GM12864 (cell line): ENCODE measurements at regions not wholly inside any gene's neighbourhood (a gene's known extent, or its start where the extent isn't known, plus 50 kb on each side); places are given as distances from the start of the nearest gene placed in this dataset.
"Not testable (repeated sequence)": the region's sequence is repeated elsewhere in the genome, so short reads cannot be mapped to it uniquely, and the experiment has no call there.

Experiments used
- DNase-seq: peaks from one replicate; pipeline ENCODE4 v3.0.0-alpha.2; 2011; ENCODE audit warnings: low read depth
- H3K4me3 ChIP-seq: 2 replicates; pipeline ENCODE4 v1.5.1; 2011; ENCODE audit warnings: mild to moderate bottlenecking, low read depth, low read length, control low read depth
- TF ChIP-seq, protein P1 (sequence below): IDR thresholded peaks from 2 replicates; pipeline ENCODE4 v1.5.1; 2011; ENCODE audit warnings: low read depth, mild to moderate bottlenecking, moderate library complexity, low read length, control low read depth, inconsistent platforms; ENCODE audit errors: missing control alignments

DNA sequence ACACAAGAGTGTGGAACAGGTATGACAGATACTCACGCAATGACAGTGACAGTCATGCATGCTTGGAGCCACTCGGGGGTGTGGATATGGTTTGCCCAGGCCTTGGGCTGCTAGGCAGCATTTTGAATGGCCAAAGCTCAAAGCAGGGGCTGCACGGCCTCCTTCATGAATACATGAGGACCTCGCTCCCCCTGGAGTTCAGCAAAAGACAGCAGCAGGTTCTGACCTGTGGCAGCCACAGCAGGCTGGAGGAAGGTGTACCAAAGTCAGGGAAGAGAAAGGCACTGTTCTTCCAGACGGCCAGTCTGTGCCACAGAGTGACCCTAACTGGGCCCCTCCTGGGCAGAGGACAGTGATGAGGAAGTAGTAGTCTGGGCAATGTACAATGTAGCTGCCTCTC, 88.2 kb upstream of the C2CD4B start:
- no peak overlapping the region for H3K4me3 ChIP-seq
- DNase-seq: no peak
- TF ChIP-seq, protein P1, sequence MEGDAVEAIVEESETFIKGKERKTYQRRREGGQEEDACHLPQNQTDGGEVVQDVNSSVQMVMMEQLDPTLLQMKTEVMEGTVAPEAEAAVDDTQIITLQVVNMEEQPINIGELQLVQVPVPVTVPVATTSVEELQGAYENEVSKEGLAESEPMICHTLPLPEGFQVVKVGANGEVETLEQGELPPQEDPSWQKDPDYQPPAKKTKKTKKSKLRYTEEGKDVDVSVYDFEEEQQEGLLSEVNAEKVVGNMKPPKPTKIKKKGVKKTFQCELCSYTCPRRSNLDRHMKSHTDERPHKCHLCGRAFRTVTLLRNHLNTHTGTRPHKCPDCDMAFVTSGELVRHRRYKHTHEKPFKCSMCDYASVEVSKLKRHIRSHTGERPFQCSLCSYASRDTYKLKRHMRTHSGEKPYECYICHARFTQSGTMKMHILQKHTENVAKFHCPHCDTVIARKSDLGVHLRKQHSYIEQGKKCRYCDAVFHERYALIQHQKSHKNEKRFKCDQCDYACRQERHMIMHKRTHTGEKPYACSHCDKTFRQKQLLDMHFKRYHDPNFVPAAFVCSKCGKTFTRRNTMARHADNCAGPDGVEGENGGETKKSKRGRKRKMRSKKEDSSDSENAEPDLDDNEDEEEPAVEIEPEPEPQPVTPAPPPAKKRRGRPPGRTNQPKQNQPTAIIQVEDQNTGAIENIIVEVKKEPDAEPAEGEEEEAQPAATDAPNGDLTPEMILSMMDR: no peak

DNA sequence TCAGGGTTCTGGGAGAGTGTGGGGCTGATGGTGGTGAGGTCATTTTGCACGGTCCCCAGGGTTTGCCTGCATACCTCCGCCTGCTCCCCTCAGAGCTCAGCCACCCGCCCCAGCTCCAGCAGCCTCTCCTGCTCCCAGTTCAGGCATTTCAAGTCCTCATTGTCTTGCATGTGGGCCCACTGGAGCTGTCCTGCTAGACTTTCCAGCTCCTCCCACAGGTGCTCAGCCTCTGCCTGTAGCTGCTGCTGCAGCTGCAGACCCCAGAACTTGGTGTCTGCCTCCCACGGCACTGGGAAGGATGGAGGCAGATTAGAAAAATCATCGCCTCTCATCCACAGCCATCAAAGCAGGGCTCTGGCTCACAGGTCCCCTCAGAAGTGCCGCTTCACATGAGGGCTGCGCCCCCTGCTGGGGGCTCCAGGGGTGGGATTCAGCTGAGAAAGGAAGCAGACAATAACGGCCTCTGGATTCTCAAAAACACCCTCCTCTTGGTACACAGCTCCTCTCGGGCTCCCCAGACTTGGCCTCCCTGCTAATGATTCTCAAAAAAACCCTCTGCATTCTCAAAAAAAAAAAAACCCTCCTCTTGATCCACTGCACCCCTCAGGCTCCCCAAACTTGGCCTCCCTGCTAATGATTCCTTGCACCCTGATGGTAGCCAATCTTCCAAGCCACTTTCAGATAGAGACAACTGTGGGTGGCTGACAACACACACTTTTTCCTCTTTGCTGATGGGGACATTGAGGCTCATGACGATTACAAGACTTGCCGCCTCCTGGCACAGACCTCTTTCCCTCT, 89.3 kb upstream of the C2CD4B start:
- no peak overlapping the region for H3K4me3 ChIP-seq
- TF ChIP-seq, protein P1: peak; percentile 85
- no peak for DNase-seq

DNA sequence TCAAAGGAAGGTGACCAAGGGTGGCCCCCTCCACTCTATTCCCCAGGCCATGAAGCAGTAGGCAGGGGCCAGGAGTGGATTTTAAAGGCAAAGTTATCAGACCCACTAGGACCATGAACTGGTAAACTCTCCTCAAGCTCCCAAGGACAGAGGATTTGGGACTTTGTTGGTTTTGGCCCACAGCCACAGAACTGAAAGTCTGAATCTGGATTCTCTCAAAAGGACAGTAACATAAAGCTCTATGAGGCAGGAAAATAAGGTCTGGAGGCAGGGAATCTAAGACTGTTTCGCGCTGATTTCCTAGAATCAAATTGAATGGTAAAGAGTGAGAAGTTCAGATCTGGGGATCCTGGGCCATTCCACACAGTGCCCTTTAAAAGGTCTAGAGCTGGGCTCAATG, 91.3 kb upstream of the C2CD4B start:
- not testable (repeated sequence) for DNase-seq, H3K4me3 ChIP-seq

DNA sequence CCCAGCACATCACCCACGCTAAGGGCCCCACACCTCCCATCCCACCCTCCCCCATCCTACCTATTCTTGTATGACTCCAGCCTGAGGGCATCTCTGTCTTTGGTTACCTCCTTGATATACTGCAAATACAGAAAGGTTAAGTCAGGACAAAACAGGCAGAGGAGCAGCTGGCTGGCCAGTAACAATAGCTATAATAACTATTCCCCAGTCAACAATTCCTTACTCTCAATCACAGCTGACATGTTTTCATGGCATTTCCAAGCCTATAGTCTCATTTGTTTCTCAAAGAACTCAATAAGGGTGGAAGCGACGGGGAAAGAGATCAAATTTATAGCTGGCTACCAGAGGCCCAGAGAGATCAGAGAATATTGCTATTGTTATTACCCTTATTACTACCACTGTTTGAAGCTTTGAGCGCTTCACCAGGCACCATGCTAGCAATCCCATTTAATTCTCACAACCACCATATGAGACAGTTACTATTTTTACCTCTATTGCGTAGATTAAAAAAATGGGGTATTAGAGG, 93.0 kb upstream of the C2CD4B start:
- DNase-seq: no peak
- TF ChIP-seq, protein P1: no peak
- H3K4me3 ChIP-seq: no peak overlapping the region

DNA sequence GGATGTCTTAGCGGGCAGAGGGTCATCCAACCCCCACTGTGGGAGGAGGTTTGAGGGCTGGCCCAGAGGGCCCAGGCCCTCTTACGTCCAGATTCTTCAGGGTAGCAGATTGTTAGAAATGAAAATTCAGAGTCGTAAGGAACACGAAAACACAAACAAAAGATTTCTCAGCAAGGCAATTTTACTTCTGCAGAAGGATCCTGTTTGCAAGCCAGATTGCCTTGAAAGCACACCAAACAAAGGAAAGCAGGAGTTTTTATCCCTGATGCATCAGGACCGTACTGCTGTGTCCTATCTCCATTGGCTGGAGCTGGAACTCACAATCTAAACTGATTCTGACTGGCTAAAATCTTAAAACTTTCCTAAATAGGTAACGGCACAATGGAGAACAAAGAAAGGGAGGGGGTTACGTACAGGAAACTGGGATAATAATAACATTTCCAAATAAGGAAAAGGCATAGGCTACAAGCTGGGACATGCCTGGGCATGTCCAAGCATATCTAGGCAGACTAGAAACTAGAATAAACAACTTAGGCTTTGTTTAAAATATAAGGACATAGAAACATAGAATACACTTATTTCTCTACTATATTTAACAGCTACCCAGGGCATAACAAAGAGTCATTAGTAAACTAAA, 97.3 kb upstream of the C2CD4B start:
- DNase-seq: no peak
- TF ChIP-seq, protein P1: no peak
- no peak overlapping the region for H3K4me3 ChIP-seq

DNA sequence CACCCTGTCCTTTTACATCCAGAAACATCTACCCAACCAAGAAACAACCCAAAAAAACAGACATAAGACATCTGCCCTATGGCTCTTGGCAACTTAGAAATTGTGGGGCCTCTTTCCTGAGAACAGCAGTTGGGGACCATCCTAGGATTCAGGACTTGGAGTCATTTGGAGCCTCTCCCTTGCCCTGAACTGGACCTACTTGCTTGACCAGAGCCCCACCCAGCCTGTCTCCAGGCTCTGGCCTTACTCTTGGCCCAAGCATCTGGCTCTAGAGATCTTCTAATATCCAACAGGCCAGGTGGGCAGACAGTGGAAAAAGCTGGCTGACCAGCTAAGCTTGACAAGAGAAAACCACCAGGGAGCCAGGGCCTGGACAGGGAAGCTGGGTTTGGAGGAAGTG, 99.1 kb upstream of the C2CD4B start:
- no peak overlapping the region for H3K4me3 ChIP-seq
- DNase-seq: no peak
- TF ChIP-seq, protein P1: no peak

DNA sequence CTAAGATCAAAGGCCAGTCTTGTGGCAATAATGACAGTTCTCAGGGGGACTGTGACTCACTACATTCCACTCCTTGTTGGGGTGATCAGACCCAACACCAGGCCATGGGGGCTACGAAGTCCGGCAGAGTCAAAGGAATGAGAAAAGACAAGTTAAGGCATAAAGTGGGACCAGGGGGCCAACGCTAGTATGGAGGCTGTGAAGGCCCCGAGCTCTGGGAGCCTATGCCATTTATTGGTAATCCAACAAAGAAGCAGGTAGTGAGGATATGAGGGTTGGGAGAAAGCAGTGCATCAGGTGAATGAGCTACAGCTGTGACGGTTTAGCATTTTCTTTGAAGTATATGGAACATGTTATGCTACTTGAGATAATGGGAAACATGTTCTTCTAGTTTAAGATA, 104.4 kb upstream of the C2CD4B start:
- no peak for DNase-seq
- no peak overlapping the region for H3K4me3 ChIP-seq
- TF ChIP-seq, protein P1: no peak
